B cell (primary cell): ENCODE measurements at regions not wholly inside any gene's neighbourhood (a gene's known extent, or its start where the extent isn't known, plus 50 kb on each side); places are given as distances from the start of the nearest gene placed in this dataset.

Experiments
- EZH2 ChIP-seq: IDR thresholded peaks from 2 replicates; pipeline ENCODE4 v1.6.1; 2012; ENCODE audit warnings: borderline replicate concordance, low read depth, mild to moderate bottlenecking, moderate library complexity, low read length; ENCODE audit not compliant: insufficient read depth, poor library complexity, severe bottlenecking
- TF ChIP-seq, protein P1 (sequence below): fragments of 200-600 bp; IDR thresholded peaks from one replicate; pipeline ENCODE4 v1.8.0; 2022; ENCODE audit warnings: antibody characterized with exemption, mild to moderate bottlenecking

DNA sequence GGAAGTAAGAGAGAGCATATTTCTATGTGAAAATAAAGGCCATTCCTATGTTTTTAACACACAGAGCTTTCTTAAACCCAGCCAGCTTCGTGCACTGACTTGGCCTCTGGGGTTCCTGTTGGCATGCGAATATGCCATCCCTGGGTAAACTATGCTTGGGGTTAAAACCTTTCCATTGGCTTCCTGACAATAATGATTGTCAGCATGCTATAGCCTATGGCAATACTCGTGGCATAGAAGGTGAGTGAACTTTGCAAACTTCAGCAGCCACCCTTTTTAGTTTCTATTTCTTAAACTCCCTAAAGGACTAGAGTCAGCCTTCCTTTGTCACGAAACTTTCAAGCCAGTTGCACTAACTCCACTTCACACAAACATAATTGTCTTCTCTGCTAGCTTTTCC is 148.4 kb upstream of the RGS6 start:
- TF ChIP-seq, protein P1, sequence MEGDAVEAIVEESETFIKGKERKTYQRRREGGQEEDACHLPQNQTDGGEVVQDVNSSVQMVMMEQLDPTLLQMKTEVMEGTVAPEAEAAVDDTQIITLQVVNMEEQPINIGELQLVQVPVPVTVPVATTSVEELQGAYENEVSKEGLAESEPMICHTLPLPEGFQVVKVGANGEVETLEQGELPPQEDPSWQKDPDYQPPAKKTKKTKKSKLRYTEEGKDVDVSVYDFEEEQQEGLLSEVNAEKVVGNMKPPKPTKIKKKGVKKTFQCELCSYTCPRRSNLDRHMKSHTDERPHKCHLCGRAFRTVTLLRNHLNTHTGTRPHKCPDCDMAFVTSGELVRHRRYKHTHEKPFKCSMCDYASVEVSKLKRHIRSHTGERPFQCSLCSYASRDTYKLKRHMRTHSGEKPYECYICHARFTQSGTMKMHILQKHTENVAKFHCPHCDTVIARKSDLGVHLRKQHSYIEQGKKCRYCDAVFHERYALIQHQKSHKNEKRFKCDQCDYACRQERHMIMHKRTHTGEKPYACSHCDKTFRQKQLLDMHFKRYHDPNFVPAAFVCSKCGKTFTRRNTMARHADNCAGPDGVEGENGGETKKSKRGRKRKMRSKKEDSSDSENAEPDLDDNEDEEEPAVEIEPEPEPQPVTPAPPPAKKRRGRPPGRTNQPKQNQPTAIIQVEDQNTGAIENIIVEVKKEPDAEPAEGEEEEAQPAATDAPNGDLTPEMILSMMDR: no peak
- no peak for TF ChIP-seq EZH2
